Thyroid gland (tissue), 4 donors: ENCODE measurements at regions not wholly inside any gene's neighbourhood (a gene's known extent, or its start where the extent isn't known, plus 50 kb on each side); places are given as distances from the start of the nearest gene placed in this dataset.

Source experiments
- DNase-seq, 2 donors: peaks; one replicate each; pipeline ENCODE4 v3.0.0-alpha.2; 2019
- H3K27ac ChIP-seq, 3 donors: fragments of 200-600 bp; sonication (generic); 1 replicate in 2 of 3; 2 replicates in 1 of 3; pipeline ENCODE4 v1.5.1; 2016 to 2019; ENCODE audit warnings: mild to moderate bottlenecking in 1 of 3, moderate library complexity in 1 of 3
- H3K27me3 ChIP-seq: fragments of 200-600 bp; sonication (generic); one replicate; pipeline ENCODE4 v1.5.1; 2019
- H3K36me3 ChIP-seq, 2 donors: fragments of 200-600 bp; sonication (generic); one replicate each; pipeline ENCODE4 v1.5.1; 2016 to 2019
- H3K4me1 ChIP-seq, 2 donors: fragments of 200-600 bp; sonication (generic); one replicate each; pipeline ENCODE4 v1.5.1; 2017 to 2019
- H3K4me3 ChIP-seq, 3 donors: fragments of 200-600 bp; sonication (generic); replicated peaks in 1 of 3; 1 replicate in 2 of 3; 2 replicates in 1 of 3; pipeline ENCODE4 v1.5.1; 2016; ENCODE audit warnings: mild to moderate bottlenecking in 1 of 3
- H3K9me3 ChIP-seq: fragments of 200-600 bp; sonication (generic); one replicate; pipeline ENCODE4 v1.5.1; 2017
- POLR2A ChIP-seq, 2 donors: fragments of 450-650 bp; IDR thresholded peaks; one replicate each; pipeline ENCODE4 v1.6.1; 2017; ENCODE audit warnings: antibody characterized with exemption in 2 of 2, mild to moderate bottlenecking in 2 of 2, moderate library complexity in 1 of 2
- WGBS, 2 donors: methylation state at CpG; one replicate each; pipeline ENCODE4 v1.1.5; 2017; 5-methylcytosine and 5-hydroxymethylcytosine counted together
- intact Hi-C: fragments of 100-400 bp; cut with DNase I; formaldehyde crosslinking; loops from one replicate; pipeline ENCODE4 v1.15.1; 2023
- TF ChIP-seq, protein P1 (sequence below), 6 experiments: fragments of 200-600 bp in 3 of 6; fragments of 450-650 bp in 3 of 6; sonication (generic) in 3 of 6; IDR thresholded peaks; one replicate each; pipeline ENCODE4 v1.5.1; 2016 to 2019; ENCODE audit warnings: antibody characterized with exemption in 6 of 6, mild to moderate bottlenecking in 2 of 6, inconsistent platforms in 1 of 6, moderate library complexity in 1 of 6

DNA sequence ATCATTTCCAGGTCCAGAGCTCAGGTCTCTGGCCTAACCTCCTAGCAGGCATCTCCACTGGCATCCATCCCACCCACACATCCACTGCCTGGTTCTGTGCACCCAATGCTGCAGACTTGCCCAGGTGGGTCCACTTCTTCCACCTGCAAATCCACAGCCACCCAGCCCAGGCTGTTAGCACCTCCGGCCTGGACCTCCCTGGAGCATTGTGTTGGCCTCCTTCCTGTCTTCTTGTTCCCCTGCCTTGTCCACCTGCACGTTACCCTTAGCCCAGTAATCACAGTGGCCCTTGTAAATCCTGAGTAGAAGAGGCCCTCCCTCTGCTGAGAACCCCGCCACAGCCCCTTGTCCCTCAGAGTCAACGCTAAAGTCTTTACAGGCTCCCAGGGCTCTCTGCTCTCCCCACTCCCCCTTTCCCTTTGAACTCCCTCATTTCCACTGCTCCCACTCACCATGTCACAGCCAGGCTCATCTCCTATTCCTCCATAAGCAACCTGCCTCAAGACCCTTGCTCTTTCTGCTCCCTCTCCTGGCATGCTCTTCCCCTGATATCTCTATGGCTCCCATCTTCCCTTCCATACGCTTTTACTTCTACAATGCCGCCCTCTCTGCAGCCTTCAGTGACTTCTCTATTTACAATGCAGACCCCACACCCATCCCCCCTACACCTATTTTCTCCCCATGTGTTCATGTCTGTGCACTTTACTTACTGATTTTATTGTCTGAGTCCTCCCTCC is 288.8 kb downstream of the FOXL1 start:
- Histone ChIP-seq H3K4me1 (no peaks in the 10 kb centered on the region), H3K27me3 (no peaks in the 10 kb centered on the region), H3K4me3 (no peak overlapping the region), H3K9me3 (no peaks in the 10 kb centered on the region), H3K27ac (no peak overlapping the region), H3K36me3 (no peaks in the 10 kb centered on the region)
- DNase-seq = no peak
- intact Hi-C loops = no loop called here
- 82 to 84% methylated on average over 6 of the region's 6 CpGs for WGBS, 2 donors
- no peak for TF ChIP-seq POLR2A (IDR thresholded peaks at IDR 0.05)
- TF ChIP-seq, protein P1, sequence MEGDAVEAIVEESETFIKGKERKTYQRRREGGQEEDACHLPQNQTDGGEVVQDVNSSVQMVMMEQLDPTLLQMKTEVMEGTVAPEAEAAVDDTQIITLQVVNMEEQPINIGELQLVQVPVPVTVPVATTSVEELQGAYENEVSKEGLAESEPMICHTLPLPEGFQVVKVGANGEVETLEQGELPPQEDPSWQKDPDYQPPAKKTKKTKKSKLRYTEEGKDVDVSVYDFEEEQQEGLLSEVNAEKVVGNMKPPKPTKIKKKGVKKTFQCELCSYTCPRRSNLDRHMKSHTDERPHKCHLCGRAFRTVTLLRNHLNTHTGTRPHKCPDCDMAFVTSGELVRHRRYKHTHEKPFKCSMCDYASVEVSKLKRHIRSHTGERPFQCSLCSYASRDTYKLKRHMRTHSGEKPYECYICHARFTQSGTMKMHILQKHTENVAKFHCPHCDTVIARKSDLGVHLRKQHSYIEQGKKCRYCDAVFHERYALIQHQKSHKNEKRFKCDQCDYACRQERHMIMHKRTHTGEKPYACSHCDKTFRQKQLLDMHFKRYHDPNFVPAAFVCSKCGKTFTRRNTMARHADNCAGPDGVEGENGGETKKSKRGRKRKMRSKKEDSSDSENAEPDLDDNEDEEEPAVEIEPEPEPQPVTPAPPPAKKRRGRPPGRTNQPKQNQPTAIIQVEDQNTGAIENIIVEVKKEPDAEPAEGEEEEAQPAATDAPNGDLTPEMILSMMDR (IDR thresholded peaks at IDR 0.05) = no peak

DNA sequence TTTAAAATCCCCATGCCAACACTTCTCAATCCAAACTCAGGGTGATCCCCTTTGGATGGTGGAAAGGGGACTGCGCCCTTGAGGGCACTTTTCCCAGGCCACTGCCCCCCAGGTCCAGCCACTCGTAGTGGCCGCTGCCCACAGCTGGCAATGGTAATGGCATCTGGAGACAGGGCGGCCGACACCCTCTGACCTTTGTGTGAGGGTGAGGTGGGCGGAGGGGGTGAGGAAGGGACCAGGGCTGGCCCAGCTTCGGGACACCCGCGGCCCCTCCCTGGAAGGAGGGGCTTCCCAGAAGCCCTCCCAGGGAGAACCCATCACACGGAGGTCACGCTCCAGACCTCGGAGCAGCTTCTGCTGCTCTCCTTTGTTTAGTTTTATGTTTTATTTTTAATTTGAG is 289.7 kb downstream of the FOXL1 start:
- intact Hi-C loops = no loop called here
- TF ChIP-seq POLR2A (IDR thresholded peaks at IDR 0.05) = no peak
- TF ChIP-seq, protein P1 (IDR thresholded peaks at IDR 0.05) = no peak
- H3K4me1 ChIP-seq = no peaks in the 10 kb centered on the region

DNA sequence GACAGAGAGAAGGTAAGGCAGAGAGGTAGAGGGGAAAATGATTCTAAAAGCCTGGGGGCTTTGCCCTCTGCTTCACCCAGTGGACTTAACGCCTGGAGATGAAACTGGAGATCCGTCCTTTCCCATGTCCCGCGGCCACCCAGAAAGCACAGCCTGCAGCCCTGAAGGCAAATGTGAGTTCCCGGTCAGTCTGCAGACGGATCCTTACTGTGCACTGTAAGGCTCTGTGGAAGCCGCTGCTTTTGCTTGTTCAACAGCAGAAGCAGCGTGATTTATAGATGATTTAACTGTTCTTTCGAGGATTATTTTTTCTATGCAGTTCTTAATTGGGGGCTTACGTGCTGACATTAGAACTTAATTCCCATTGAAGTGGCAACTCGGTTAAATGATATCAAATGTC is 290.4 kb downstream of the FOXL1 start:
- no peak for DNase-seq
- Histone ChIP-seq H3K27me3 (no peaks in the 10 kb centered on the region), H3K9me3 (no peaks in the 10 kb centered on the region), H3K27ac (no peak overlapping the region), H3K4me1 (no peaks in the 10 kb centered on the region), H3K36me3 (no peaks in the 10 kb centered on the region), H3K4me3 (no peak overlapping the region)
- WGBS, 2 donors = 63 to 71% methylated on average over 11 of the region's 11 CpGs
- no peak for TF ChIP-seq POLR2A (IDR thresholded peaks at IDR 0.05)
- TF ChIP-seq, protein P1 (IDR thresholded peaks at IDR 0.05) = no peak
- intact Hi-C loops = no loop called here

More for the DNA sequence above, 289.7 kb downstream of the FOXL1 start:
- Histone ChIP-seq H3K36me3 (no peaks in the 10 kb centered on the region), H3K9me3 (no peaks in the 10 kb centered on the region), H3K27me3 (no peaks in the 10 kb centered on the region), H3K27ac (no peak overlapping the region), H3K4me3 (no peak overlapping the region)
- WGBS, 2 donors = 75 to 84% methylated on average over 11 to 12 of the region's 12 CpGs
- no peak for DNase-seq

DNA sequence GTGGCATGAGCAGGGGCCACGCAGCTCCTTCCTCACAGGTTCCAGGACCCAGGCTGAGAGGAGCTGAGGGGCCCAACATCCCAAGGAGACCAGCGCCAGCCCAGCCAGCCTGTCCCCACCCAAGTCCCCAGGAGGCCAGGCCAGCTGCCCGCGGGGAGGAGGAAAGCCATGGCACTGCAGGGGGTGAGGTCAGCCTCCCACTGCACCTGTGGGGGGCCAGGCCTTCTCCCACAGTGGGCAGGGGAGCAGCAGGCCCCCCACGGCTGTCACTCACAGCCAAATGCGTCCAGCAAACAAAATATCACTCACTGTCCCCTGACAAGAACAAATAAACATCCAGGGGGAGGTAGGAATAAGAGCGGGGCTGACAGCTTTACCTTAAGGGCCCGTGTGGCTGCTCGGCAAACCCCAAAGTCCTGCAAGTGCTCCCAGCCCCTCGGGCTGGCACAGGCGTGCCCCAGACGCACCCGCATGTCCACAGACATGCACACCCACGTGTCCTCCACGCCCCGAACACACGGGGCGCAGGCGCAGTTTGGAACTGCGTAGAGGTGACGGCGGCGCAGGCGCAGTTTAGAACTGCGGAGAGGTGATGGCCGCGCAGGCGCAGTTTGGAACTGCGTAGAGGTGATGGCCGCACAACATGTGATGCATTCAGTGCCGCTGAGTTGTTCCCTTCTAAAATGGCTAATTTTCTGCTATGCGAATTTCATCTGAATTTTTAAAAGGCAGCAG is 291.1 kb downstream of the FOXL1 start:
- H3K4me1 ChIP-seq = no peaks in the 10 kb centered on the region
- no peaks in the 10 kb centered on the region for H3K9me3 ChIP-seq
- TF ChIP-seq, protein P1 (IDR thresholded peaks at IDR 0.05) = no peak
- TF ChIP-seq POLR2A (IDR thresholded peaks at IDR 0.05) = no peak
- H3K4me3 ChIP-seq = no peak overlapping the region
- no peaks in the 10 kb centered on the region for H3K36me3 ChIP-seq
- intact Hi-C loops = no loop called here
- DNase-seq = no peak
- no peak overlapping the region for H3K27ac ChIP-seq
- H3K27me3 ChIP-seq = no peaks in the 10 kb centered on the region
- 87 to 88% methylated on average over 25 to 29 of the region's 32 CpGs for WGBS, 2 donors

DNA sequence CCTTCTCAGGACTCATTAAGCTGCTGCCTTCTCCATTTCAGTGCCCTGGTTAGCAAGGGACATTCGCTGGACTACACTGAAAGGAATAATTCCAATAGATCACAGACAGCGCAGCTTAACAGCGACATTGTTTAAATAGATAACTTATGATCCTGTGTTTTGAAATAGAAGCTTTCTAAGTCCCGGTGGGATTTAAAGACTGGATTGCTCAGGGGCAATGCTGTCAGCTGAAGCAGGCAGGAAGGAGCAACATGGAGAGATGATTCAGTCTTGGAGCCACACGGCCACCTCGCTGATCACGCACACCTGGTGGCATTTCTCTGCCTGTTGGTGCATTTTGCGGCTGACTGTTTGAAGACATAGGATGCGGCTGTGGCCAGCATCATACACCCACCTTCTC is 292.0 kb downstream of the FOXL1 start:
- Histone ChIP-seq H3K27me3 (no peaks in the 10 kb centered on the region), H3K4me1 (no peaks in the 10 kb centered on the region), H3K9me3 (no peaks in the 10 kb centered on the region), H3K27ac (no peak overlapping the region), H3K36me3 (no peaks in the 10 kb centered on the region), H3K4me3 (no peak overlapping the region)
- 82 to 89% methylated on average over 9 of the region's 9 CpGs for WGBS, 2 donors
- intact Hi-C loops = no loop called here
- TF ChIP-seq, protein P1 (IDR thresholded peaks at IDR 0.05) = no peak
- no peak for TF ChIP-seq POLR2A (IDR thresholded peaks at IDR 0.05)
- no peak for DNase-seq
